Fibroblast of skin of scalp (primary cell): ENCODE measurements at regions not wholly inside any gene's neighbourhood (a gene's known extent, or its start where the extent isn't known, plus 50 kb on each side); places are given as distances from the start of the nearest gene placed in this dataset.
A peak's percentile ranks its signal among the peaks of the same experiment; 100 is the strongest.

Source experiments
- DNase-seq: peaks from one replicate; pipeline ENCODE4 v3.0.0-alpha.2; 2013

DNA sequence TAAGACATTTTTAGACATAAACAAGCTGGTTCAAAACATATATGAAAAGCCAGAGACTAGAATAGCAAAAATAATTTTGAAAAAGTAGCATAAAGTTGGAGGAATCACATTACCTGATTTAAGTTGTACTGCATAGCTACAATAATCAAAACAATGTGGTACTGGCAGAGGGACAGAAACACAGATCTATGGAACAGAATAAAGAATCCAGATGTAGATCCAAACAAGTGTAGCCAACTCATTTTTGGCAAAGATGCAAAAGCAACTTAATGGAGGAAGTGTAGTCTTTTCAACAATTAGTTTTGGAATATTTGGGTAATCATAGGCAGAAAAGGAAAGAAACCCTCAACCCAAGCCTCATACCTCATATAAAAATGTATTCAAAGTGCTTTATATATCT is 278.7 kb upstream of the ZNF521 start:
- no peak for DNase-seq

DNA sequence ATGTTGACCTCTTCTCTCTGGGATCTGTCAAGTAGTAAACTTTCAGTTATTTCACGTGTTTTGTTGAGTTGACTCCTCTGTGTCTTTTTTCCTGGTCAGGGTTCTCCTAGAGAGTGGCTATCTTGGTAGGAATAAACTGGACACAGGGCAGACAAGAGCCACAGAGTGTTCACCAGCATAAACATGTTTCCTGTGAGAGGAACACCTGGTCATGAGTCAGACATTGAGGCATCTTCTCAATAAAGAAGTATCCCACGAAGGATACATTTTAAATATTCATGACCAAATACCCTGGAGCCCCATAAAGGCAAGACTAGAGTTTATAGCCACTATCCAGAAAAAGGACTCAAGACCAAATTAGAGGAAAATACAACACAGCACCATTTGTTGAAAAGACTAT is 269.7 kb upstream of the ZNF521 start:
- DNase-seq, result no peak

DNA sequence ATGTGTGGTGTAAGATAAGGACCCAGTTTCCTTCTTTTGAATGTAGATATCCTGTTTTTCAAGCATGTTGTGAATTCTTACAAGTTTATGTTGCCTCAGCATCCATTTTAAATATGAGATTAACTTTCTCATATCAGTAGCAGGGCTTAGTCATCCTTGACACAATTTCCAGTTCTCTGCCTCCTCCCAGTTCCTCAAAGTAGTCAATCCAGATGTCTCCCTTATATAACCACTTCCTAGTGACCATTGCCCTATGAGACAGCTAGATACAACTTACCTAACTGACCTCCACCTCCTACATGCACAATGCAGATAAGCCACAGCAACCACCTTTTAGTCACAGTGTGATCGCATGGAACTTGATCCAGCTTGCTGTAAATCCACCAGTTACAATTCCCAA is 269.2 kb upstream of the ZNF521 start:
- DNase-seq, result no peak

DNA sequence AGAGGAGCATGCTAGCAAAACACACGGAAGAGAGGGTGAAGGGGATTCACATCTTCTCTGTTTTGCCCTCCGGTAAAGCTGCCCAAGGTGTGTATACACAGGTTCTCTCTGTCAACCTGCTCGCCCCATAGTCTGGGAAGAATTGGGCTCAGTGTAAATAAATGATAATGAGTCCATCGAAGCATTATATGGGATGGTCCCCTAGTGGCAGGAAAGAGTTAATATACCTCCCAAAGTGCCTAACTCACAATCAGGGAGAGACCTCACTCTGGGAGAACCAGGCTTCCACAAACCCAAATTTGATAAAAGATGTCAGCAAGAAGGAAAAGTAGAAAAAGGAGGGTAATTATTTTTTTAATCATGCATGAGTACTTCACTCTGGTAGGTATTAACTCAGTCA is 262.2 kb upstream of the ZNF521 start:
- no peak for DNase-seq

DNA sequence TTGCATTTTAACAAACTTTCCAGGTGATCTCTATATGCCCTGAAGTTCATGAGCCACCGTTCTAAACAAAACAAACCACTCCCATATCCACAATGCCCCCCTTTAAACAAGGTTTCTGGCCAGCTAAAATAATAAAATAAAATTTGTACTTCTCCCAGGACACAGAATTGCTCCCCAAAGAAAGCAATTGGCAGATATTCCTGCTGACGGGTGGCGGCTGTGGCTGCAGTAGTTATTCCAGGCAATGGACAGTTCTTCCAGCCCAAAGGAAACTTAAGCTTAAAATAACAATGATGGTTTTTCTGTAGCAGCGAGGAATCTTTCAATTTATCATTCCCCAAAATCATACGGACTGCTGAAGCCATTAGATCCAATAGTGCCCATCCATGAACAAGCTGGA is 260.5 kb upstream of the ZNF521 start:
- DNase-seq, result no peak

DNA sequence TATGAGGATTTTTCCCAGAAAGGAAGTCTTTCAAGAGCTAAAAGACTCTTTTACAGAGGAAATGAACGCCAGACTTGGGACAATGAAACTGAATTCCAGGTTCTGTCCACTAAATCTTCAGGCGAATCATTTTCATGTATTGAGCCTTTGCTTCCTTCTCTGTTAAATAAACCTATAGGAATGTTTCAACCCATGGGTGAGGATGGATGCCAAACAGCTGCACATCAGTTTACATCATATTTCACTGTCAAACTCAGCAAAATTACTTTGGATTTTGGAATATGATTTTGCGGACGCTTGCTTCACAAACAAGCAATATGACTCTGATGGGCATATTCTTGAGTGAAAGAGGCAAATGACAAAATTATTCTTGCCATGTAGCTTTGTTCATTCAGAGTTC is 256.1 kb upstream of the ZNF521 start:
- no peak for DNase-seq

DNA sequence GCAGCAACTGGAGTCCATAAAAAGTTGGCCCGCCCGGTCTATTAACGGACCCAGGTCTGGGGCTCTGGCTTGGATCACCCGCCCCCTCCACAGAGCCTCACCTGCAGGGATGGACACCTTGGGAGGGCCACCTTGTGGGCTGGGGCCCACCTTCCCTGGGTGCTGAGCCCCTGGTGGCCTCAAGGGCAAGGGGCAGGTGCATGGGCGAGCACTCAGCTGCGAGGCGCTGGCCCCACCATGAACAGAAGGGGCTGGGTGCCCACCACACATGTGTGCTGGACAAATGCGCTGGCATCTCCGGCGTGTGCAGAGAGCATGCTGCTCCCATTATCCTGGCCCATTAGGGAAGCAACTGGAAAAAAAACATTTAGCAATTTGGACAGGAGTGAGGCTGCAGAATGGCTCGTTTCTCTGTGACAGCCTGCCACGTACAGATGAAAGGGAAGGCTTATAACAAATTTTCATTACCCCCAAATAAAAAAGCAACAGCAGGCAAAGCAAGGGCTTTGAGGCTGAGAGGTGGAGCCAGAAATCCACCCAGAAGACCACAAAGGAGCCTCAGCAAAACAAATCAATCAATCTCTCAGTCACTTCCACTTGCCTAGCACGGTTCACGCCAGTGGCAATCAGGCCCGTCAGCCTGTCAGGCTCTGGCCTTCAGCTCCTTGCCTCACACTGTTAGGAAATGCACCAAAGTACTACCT is 253.1 kb upstream of the ZNF521 start:
- DNase-seq, result no peak

DNA sequence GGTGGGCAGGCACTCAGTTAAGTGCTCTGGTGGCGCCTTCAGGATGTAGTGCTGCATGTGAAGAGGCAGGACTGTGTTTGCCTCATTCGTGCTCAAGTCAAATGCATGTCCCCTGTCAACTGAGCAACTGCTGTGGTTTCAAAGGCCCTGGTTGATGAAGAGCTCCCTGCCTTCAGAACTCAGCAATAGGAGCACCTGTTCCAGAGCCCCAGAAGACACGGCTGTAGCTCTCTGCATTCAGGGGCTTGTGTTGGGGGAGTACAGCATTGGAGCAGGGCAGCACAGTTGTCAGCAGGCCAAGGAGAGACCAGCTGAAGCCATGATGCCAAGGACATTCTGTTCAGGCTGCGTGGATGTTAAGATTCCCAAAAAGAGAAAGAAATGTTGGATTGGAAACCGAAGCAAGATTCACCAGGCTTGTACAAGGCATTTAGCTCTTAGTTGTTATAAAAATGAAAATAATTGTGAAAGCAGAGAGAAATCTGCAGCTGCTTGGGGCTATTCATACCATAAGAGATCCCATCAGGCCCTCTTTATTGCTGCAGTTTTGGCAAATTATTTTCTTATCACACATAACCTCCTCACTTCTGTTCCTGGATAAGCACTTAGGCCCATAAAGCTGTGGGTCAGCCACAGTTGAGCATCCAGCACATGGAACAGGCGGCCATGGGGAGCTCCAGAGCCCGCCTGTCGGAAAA is 252.4 kb upstream of the ZNF521 start:
- no peak for DNase-seq

DNA sequence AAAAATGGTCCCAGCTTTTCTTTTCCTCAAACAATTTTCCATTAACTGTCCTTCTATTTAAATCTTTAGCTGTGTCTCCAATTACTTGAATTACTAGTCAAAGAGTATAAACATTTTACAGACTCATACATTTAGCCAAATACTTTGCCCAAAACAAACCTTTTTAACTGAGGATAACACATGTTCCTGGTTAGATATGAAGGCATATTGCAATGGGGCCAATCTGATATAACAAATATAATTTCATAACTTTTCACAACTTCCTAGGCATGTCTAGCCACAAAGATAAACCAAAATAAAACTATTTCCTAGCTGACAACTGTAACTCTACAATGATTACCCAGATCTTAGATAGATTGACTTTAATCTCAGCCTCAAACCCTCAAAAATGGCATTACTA is 247.5 kb upstream of the ZNF521 start:
- DNase-seq, result no peak

DNA sequence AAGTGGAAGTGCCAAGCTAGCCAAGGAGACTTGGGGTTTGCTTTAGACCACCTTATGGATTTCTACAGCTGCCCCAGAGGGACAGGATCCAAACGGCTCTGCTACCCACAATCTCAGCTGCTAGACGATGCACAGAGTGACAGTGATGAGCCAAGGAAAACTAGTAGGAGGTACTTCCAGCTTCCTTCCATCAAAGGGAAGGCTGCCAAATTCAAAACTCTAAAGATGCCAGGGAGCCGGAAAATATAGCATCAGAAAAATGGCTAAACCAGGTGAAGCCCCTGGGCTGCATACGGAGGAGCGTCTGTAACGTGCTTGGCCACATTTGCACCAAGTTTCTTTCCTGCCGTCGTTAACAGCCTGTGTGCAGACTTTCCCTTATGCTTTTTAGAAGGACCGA is 245.5 kb upstream of the ZNF521 start:
- DNase-seq, result no peak

DNA sequence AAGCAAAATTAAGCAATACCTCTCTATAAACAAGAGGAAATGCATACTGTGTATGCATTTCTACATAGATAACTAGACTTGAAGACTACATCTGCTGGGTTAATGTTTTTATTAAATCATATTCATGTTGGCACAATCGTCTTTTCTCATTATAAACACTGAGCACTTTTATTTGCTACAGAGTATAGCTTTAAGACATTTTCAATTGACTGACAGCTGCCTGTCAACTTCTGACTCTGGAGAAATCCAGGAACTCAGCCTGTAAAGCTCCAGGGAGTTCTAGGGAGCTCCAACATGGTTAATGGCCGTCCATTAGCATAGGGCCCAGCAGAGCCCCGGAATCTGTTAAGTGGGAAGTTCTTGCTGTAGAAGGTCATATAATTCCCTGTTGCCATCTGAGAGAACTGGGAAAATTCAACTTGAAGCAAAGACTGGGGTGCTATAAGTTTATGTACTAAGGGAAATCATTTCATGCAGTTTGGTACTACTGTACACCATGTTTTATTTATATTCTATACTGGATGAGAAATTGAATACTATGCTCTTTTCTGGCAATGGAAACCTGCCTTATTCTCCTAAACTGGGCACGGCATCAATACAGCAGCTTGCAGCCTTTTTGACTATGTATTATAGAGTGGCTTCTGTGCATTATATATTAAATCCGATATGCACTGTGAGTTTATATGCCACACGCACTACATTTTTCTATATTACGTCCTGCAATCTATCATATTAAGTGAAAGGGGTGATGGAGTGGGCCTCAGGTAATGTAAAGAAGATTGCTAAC is 243.5 kb upstream of the ZNF521 start:
- DNase-seq, result no peak

DNA sequence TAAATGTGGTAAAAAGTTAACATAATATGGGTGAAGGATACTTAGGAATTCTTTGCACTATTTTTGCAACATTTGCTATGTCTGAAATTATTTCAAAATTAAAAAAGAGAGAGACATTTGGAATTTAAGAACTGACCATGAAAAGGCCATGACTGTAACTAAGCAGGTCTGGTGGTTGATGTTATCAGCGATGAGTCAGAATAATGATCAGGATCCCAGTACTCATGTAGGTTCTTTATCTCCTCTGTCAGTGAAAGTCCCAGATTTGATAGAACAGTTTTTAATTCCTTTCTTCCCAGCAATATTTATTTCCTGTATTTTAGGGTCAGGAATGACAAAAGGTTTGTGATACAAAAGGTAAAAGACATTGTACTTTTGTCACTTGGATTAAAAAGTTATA is 242.4 kb upstream of the ZNF521 start:
- peak; percentile 8 for DNase-seq

DNA sequence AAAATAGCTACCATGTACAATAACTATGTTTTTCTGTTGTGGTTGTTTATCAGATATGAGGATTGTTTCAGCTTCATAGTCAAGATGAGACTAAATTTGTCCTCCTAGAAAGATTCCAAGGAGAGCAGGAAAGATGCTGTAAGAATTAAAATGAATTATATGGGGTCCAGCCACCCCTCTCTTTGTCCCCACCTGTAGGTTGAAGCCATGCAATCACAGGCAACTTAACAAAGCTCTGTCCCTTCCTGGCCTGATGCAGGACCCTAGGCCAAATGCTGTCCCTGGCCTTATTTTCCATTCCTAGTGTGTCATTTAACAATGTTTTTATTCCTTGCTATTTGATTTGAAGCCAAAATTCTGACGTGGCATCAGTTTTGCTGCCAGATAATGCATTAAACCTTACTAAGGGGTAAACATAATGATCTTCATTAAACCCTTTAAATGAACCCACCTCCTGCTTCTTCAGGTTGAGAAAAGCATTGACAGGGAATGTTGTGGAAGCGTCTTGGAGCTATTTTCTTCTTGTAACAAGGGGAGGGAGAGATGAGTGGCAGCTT is 240.9 kb upstream of the ZNF521 start:
- DNase-seq, result no peak

DNA sequence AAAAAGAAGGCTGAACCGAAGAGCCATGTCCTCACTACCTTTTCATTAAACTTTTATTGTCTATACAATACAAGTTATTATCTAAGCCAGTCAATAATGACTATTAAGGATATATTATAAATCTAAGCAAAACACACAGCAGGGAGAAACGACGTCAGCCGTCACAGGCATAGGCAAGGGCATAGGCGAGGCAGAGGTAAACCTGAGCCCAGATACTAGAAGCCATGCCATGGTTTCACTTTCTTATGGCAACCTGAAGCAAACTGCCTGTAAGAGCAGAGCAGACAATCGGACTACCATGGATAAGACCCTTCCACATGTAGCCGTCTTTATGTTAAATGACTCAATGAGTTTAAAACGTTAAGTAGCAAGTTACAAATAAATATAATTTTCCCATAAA is 238.5 kb upstream of the ZNF521 start:
- DNase-seq, result no peak

DNA sequence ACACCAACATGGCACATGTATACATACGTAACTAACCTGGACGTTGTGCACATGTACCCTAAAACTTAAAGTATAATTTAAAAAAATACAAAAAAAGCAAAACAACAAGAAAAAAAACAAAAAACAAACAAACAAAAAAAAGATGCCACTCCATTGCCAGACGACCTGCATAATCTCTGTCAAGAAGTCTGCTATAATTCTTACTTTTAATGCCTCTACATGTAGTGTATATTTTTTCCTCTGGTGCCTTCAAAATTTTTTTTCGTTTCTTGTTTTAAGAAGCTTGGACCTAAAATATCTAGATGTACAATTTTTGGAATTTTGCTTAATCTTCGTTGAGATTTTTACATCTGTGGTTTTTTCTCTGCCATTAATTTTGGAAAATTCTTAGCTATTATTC is 235.6 kb upstream of the ZNF521 start:
- no peak for DNase-seq

DNA sequence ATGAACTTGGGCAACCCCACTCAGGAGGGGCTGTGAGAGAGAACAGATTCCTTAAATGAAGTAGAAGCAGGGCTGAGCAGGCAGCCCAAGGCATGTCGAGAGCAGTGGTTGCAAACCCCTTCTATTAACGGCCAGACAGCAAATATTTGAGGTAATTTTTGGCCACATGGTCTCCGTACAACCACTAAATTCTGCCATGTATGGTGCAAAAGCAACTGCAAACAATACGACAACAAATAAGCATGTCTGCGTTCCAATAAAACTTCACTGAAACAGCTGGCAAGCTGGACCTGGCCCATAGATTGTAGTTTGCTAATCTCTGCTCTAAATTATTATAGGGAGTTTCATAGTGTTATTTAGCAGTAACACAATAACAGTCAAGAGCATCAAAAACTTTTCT is 217.0 kb upstream of the ZNF521 start:
- DNase-seq, result no peak

DNA sequence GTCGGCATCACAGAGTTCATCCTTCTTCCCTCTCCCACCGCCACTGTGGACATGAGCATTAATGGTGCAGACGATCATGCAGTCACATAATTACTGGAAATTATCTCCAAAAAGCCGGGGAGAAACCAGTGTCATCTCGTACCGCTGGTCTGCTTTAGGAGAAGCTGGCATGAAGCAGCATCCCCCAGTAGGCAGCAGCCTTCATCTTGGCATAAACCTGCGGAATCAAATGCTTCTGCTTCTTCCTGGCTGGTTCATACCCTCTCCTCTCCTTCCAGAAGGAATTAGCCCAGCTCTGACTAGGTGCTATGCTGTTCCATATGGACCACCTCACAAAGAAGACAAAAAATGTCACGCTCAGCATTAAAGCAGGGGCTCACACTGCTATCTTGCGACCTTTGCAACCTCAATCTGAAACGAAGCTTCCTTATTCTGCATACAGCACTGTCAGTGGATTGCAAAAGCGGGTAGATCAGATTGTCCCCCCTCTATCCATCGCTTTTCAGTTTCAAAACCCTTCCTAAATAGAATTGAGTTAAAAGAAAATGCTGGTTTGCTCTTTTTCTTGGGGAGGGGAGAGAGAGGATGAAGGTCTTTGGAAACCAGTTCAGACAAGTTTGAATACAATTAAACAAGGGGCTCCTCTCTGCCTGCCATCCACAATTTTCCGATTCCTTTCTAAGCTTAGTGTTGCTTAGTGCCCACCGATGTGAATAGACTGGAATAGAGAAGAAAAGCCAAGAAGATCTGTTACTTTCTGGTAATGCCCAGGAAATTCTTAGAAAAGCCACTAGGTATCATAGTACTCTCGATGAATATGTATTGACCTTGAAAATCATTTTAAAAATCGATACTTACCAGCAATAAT is 212.1 kb upstream of the ZNF521 start:
- DNase-seq, result no peak

DNA sequence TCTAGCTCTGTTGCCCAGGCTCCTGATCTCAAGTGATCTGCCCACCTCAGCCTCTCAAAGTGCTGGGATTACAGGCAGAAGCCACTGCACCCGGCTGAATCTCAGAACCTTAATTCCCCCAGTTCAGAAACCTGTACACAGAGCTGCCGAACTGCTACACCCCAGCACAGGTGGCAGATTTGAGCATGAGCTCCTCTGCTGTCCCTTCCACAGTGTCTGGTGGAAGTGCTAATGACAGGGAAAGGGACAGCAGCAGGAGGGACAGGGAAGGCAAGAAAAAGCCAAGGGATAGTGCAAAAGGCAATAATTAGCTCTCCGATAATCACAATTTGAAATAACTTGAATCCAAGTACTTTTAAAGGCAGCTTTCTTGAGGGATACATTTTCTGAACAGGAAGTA is 211.4 kb upstream of the ZNF521 start:
- DNase-seq, result no peak

DNA sequence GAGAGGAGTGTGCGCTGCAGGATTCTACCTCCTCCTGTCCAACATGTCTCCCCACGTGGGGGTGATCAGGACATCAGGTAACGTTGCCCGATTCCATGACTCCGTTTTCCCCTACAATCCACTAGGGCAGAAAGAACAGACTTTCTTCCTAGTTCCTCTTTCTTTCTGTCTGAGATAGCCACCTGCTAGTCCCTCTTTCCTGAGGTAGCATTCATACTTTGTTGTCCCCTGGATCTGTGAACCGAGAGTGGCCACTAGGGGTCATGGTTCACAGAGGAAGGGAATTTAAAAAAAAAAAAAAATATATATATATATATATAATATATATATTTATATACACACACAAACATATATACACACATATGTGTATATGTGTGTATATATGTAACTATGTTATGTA is 210.0 kb upstream of the ZNF521 start:
- DNase-seq, result peak; percentile 46

DNA sequence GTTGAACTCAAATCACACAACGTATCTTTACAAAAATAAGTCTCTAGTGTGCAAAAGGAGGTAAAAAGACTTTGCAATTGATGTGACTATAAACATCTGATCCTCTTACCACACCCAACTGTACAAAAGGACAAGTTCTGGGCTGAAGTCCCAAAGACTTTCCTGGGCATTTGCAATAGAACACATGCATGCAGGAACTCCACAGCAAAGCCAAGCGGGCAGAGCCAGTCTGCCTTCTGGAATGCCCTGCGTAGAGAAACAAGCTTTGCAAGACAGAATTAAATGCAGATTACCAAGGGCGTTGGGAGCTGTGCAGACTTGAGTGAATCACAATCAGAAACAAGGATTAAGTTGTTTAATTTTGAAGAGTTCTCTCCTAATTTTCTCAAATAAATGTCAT is 208.4 kb upstream of the ZNF521 start:
- DNase-seq, result no peak

DNA sequence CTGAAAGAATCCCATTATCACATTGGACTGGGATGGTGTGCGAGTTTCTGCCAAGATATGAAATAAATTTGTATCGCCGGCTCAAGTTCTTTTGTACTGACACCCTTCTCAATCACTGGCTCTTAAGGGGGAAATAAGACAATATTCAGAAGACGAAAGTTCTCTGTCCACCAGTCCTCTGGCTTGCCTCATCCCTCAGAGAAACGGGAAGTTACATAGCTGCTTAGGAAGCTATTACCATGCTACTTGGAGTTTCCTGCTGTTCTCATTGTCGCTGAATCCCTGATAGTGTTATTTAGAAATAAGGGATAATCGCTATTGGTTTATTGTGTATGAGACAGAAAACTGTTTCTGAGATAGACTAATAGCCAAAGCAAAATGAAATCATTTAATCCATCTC is 205.0 kb upstream of the ZNF521 start:
- no peak for DNase-seq

DNA sequence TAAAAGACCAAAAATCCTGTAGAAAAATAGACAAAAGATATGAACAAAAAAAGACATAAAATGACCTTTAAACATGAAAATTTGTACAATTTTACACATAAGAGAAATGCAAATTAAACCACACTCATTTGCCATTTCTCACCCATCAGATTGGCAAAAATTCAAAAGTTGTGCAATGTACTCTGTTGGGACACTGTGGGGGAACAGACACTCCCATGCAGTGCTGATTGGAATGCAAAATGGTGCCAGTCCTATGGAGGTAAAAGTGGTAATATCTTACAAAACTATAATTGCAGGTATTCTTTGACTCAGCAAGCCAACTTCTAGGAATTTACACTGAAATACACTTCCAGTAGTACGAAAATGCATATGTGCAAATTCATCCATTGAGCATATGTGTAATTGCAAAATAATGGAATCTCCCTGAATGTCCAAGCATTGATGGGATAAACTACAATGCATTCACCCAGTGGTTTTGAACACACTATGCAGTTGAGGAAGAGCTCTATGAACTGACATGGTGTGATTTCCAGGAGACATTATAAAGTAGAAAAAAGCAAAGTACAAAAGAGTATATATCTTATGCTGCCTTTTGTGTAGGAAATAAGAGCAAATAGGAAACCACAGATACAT is 201.8 kb upstream of the ZNF521 start:
- DNase-seq, result no peak
